Fibroblast of villous mesenchyme (primary cell): ENCODE measurements at regions not wholly inside any gene's neighbourhood (a gene's known extent, or its start where the extent isn't known, plus 50 kb on each side); places are given as distances from the start of the nearest gene placed in this dataset.

Source experiments
- DNase-seq: peaks from one replicate; pipeline ENCODE4 v3.0.0-alpha.2; 2010; ENCODE audit warnings: low read depth
- H3K4me3 ChIP-seq: 2 replicates; pipeline ENCODE4 v1.5.1; 2011; ENCODE audit warnings: low read depth, mild to moderate bottlenecking, low read length
- TF ChIP-seq, protein P1 (sequence below): IDR thresholded peaks from 2 replicates; pipeline ENCODE4 v1.5.1; 2012; ENCODE audit warnings: low read depth, mild to moderate bottlenecking, low read length; ENCODE audit not compliant: insufficient read depth

DNA sequence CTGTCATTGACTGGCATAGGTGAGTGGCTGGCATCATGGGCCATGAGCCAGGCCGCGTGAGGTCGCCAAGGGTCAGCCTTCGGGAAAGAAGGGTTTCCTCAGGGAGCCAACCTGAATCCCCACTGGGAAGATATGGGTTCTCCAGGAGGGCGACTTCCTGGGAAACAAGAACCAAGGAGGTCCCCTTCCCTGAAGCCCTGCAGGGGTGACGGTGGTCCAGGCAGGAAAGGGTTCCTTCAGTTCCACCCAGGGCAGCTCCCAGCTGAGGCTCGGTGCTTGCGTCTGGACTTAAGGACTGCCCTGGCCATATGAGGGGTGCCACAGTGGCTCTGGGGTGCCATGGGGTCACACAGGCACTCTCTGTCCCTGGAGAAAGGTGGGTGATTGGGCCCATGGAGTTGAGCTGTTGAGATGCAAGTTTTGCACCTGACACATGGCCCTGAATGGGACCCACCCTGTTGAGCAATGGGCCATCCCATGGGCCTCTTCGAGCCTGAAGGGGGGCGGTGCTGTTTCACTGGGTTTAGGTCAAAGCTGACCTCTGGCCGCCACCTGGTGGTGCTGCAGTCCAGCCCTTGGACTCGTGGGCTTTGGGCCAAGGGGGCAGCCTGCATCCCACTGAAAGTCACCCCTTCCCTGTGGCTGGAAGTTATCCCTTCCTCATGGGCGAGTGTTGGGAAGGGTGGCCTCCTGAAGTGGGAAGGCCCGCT, 228.1 kb downstream of the SNRPN start:
- no peak for DNase-seq
- TF ChIP-seq, protein P1, sequence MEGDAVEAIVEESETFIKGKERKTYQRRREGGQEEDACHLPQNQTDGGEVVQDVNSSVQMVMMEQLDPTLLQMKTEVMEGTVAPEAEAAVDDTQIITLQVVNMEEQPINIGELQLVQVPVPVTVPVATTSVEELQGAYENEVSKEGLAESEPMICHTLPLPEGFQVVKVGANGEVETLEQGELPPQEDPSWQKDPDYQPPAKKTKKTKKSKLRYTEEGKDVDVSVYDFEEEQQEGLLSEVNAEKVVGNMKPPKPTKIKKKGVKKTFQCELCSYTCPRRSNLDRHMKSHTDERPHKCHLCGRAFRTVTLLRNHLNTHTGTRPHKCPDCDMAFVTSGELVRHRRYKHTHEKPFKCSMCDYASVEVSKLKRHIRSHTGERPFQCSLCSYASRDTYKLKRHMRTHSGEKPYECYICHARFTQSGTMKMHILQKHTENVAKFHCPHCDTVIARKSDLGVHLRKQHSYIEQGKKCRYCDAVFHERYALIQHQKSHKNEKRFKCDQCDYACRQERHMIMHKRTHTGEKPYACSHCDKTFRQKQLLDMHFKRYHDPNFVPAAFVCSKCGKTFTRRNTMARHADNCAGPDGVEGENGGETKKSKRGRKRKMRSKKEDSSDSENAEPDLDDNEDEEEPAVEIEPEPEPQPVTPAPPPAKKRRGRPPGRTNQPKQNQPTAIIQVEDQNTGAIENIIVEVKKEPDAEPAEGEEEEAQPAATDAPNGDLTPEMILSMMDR = no peak
- H3K4me3 ChIP-seq = no peak overlapping the region

DNA sequence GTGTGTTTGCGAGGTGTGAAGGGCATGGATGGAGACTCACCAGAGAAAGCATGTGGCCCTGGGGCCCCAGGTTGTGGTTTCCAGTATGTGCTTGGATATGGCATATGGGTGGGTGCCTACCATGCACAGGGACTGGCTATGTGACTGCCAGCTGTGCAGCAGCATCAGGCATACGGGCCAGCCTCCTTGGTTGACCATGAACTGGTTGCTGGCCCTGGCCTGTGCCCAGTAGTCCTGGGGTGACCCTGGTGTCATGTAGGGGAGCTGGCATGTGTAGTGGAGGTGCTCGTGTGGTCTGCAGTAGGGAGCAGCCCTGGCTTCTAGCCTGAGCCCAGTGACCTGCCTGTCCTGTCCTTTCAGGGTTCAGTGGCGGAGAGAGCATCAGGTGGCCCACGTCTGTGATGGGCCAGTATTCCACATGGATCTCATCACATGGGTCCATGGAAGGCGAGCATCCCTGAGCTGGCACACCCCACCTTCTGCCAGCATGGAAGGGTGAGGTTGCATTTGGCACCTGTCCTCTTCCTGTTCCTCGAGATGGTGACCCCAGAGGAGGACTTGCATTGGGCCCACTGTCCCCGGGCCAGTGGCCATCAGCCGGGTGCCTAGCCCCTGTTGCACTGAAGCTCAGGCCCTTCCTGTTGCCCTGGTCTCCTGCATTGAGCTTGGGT, 228.9 kb downstream of the SNRPN start:
- H3K4me3 ChIP-seq = no peak overlapping the region
- TF ChIP-seq, protein P1 = no peak
- DNase-seq = no peak

DNA sequence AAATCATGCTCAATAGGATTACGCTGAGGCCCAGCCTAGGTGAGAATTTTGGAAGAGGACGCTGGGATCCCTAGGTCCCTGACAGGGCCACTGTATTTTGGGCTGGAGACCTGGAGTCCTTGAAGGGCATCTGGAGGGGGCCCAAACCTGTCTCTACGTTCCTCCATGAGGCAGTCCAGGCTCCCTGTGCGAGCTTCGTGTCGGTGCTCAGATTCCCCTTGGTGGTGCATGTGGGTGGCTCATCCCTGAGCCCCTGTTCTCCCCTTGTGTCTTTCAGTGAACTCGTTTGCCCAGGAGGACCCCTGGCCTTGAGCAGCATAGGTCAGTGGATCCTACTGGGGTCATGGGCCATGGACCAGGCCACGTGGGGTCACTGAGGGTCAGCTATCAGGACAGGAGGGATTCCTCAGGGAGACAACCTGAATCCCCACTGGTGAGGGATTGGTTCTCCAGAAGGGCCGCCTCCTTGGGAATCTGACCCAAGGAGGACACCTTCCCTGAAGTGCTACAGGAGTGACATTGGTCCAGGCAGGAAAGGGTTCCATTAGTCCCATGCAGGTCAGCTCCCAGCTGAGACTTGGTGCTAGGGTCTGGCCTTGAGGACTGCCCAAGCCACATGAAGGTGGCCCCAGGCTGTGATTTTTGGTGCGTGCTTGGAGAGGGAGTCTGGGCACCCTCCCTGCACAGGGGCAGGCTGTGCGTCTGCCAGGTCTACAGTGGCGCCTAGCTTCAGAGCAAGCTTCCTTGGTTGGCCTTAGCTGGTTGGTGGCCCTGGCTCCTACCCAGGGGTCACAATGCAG, 229.8 kb downstream of the SNRPN start:
- no peak for DNase-seq

DNA sequence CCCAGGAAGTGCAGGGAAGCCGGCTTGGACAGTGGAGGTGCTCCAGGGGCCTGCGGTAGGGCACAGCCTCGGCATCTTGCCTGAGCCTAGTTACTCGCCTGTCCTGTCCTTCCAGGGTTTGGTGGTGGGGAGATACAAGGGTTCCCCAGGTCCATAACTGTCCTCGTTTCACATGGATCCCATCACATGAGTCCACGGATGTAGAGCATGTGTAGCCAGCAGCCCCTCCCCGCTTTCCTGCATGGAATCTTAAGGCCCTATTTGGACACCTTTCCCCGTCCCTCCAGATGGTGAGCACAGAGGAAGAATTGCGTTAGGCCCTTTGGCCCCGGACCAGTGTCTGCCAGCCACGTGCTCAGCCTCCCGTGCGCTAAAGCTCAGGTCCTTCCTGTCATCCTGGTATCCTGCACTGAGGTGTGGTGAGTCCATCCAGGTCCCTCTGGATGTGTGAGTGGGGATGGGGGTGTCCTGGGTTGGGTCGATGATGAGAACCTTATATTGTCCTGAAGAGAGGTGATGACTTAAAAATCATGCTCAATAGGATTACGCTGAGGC, 230.4 kb downstream of the SNRPN start:
- no peak for DNase-seq
- no peak overlapping the region for H3K4me3 ChIP-seq
- TF ChIP-seq, protein P1 = no peak

More for the DNA sequence above, 229.8 kb downstream of the SNRPN start:
- TF ChIP-seq, protein P1 = no peak
- H3K4me3 ChIP-seq = no peak overlapping the region

DNA sequence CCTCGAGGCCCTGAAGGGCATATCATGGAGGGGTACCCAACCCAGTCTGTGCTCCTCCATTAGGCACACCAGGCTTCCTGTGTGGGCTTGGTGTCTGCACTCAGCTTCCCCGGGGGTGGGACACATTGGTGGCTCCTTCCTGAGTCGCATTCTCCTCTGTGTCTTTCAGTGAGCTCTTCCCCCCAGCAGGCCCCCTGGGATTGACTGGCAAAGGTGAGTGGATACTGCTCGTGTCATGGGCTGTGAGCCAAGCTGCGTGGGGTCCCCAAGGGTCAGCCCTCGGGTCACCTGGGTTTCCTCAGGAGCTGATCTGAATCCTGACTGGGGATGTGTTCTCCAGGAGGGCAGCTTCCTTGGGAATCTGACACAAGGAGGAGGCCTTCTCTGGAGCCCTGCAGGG, 231.0 kb downstream of the SNRPN start:
- DNase-seq = no peak
- no peak overlapping the region for H3K4me3 ChIP-seq
- TF ChIP-seq, protein P1 = no peak

DNA sequence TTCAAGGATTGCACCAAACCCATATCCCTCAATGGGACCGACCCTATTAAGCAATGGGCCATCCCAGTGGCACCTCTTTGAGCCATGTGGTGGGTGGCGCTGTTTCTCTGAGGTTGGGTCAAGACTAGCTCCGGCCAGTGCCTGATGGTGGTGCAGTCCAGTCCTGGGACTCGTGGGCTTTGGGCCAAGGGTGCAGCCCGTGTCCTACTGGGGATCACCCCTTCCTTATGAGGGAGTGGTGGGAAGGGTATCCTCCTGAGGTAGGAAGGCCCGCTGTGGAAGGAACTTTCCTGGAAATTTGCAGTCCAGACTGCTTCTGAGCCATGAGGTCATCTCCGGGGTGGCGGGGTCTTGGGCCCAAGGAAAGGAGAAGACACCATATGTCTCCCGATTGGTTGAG, 231.6 kb downstream of the SNRPN start:
- no peak overlapping the region for H3K4me3 ChIP-seq
- no peak for DNase-seq
- TF ChIP-seq, protein P1 = no peak
